IMR-90 (cell line): ENCODE measurements at regions not wholly inside any gene's neighbourhood (a gene's known extent, or its start where the extent isn't known, plus 50 kb on each side); places are given as distances from the start of the nearest gene placed in this dataset.

ENCODE experiments used
- ATAC-seq: fragments of 200-7000 bp; cut with Tn5 transposase; 2 replicates; pipeline ENCODE4 v1.9.1; 2020; ENCODE audit warnings: low read depth, mild to moderate bottlenecking, moderate library complexity
- BruUV-seq: library from RNA; stranded (reverse); fragments of 400-500 nt; replicated peaks from 2 replicates; lab custom pipeline; 2021; lab: Mats Ljungman, UMichigan
- CTCF ChIA-PET: fragments of 300-600 bp; formaldehyde crosslinking; extraction: SDS; loops from one replicate; lab custom pipeline; 2021; ENCODE audit warnings: antibody characterized with exemption; lab: Yijun Ruan, JAX
- POLR2A ChIA-PET: fragments of 300-600 bp; sonication (Branson Sonifier 250); formaldehyde crosslinking; loops from one replicate; lab custom pipeline; 2022; ENCODE audit warnings: antibody characterized with exemption; ENCODE audit not compliant: unreplicated experiment; lab: Charles Lee
- DNase-seq: peaks from one replicate; pipeline ENCODE4 v3.0.0; 2013
- H2AFZ ChIP-seq: replicated peaks from 2 replicates; pipeline ENCODE3; 2013; ENCODE audit warnings: low read length, mild to moderate bottlenecking; ENCODE audit not compliant: poor library complexity
- H2AK5ac ChIP-seq: 2 replicates; pipeline ENCODE4 v1.6.1; 2013; ENCODE audit warnings: low read depth, low read length, inconsistent platforms
- H2AK9ac ChIP-seq: replicated peaks from 2 replicates; pipeline ENCODE3; 2013; ENCODE audit warnings: mild to moderate bottlenecking, low read depth, low read length, moderate library complexity; ENCODE audit not compliant: poor library complexity
- H2BK120ac ChIP-seq: 2 replicates; pipeline ENCODE4 v1.6.1; 2013; ENCODE audit warnings: low read depth, low read length, inconsistent platforms
- H2BK15ac ChIP-seq: 3 replicates; pipeline ENCODE4 v1.6.1; 2013; ENCODE audit warnings: low read depth, low read length, inconsistent platforms
- H2BK20ac ChIP-seq: 2 replicates; pipeline ENCODE4 v1.6.1; 2013; ENCODE audit warnings: low read depth, mild to moderate bottlenecking, inconsistent platforms, low read length, moderate library complexity
- H2BK5ac ChIP-seq: 2 replicates; pipeline ENCODE4 v1.6.1; 2013; ENCODE audit warnings: mild to moderate bottlenecking, low read depth, low read length, inconsistent platforms; ENCODE audit not compliant: poor library complexity, severe bottlenecking
- H3K14ac ChIP-seq: replicated peaks from 2 replicates; pipeline ENCODE4 v1.6.1; 2013; ENCODE audit warnings: low read depth, low read length, inconsistent platforms
- H3K18ac ChIP-seq: 2 replicates; pipeline ENCODE4 v1.6.1; 2013; ENCODE audit warnings: low read depth, low read length, control low read depth
- H3K23ac ChIP-seq: 2 replicates; pipeline ENCODE4 v1.6.1; 2013; ENCODE audit warnings: low read depth, low read length, inconsistent platforms
- H3K27ac ChIP-seq: 2 replicates; pipeline ENCODE4 v1.5.1; 2013; ENCODE audit warnings: mild to moderate bottlenecking, control low read depth, low read length; ENCODE audit not compliant: insufficient read depth
- H3K27me3 ChIP-seq: 2 replicates; pipeline ENCODE4 v1.6.1; 2013; ENCODE audit warnings: low read length; ENCODE audit not compliant: control insufficient read depth, insufficient read depth
- H3K36me3 ChIP-seq: 2 replicates; pipeline ENCODE4 v1.6.1; 2013; ENCODE audit warnings: low read length, mixed read lengths; ENCODE audit not compliant: control insufficient read depth, insufficient read depth
- H3K4ac ChIP-seq: 2 replicates; pipeline ENCODE4 v1.6.1; 2013; ENCODE audit warnings: low read depth, low read length, inconsistent platforms
- H3K4me1 ChIP-seq: 2 replicates; pipeline ENCODE4 v1.6.1; 2013; ENCODE audit warnings: low read length, mixed read lengths; ENCODE audit not compliant: control insufficient read depth, insufficient read depth
- H3K4me2 ChIP-seq: 2 replicates; pipeline ENCODE4 v1.6.1; 2013; ENCODE audit warnings: low read depth, mild to moderate bottlenecking, control low read depth, low read length, moderate library complexity
- H3K4me3 ChIP-seq: 2 replicates; pipeline ENCODE4 v1.5.1; 2013; ENCODE audit warnings: low read depth, mild to moderate bottlenecking, control low read depth, low read length, moderate library complexity; ENCODE audit not compliant: insufficient read depth
- H3K56ac ChIP-seq: 2 replicates; pipeline ENCODE4 v1.6.1; 2013; ENCODE audit warnings: low read length, inconsistent platforms; ENCODE audit not compliant: insufficient read depth; ENCODE audit errors: extremely low read depth
- H3K79me1 ChIP-seq, 2 experiments: 2 replicates each; pipeline ENCODE4 v1.6.1; 2013; ENCODE audit warnings: low read length in 2 of 2, inconsistent platforms in 1 of 2, low read depth in 1 of 2
- H3K9ac ChIP-seq: 2 replicates; pipeline ENCODE4 v1.6.1; 2013; ENCODE audit warnings: low read depth, low read length, control low read depth
- H3K9me1 ChIP-seq: 2 replicates; pipeline ENCODE4 v1.6.1; 2013; ENCODE audit warnings: low read length, inconsistent platforms; ENCODE audit not compliant: insufficient read depth
- H3K9me3 ChIP-seq: 2 replicates; pipeline ENCODE4 v1.6.1; 2013; ENCODE audit warnings: low read length; ENCODE audit not compliant: control insufficient read depth, insufficient read depth
- H4K20me1 ChIP-seq: 2 replicates; pipeline ENCODE4 v1.6.1; 2013; ENCODE audit warnings: low read length, inconsistent platforms; ENCODE audit not compliant: insufficient read depth
- H4K5ac ChIP-seq: 2 replicates; pipeline ENCODE4 v1.6.1; 2013; ENCODE audit warnings: mild to moderate bottlenecking, low read depth, low read length, control low read depth
- H4K8ac ChIP-seq, 2 experiments: 2 replicates each; pipeline ENCODE4 v1.6.1; 2013; ENCODE audit warnings: low read depth in 2 of 2, low read length in 2 of 2, control low read depth in 1 of 2, inconsistent platforms in 1 of 2
- H4K91ac ChIP-seq: 2 replicates; pipeline ENCODE4 v1.6.1; 2013; ENCODE audit warnings: low read depth, low read length, inconsistent platforms; ENCODE audit not compliant: insufficient read depth
- BHLHE40 ChIP-seq: fragments of 150-350 bp; IDR thresholded peaks from 2 replicates; pipeline ENCODE4 v1.6.1; 2016; ENCODE audit warnings: mild to moderate bottlenecking, low read depth, low read length
- CHD1 ChIP-seq: IDR thresholded peaks from 2 replicates; pipeline ENCODE4 v1.6.1; 2012; ENCODE audit warnings: low read depth, low read length, improper control_type of control experiment
- CTCF ChIP-seq: conservative IDR thresholded peaks from 2 replicates; pipeline ENCODE4 v1.5.1; 2012; ENCODE audit warnings: mild to moderate bottlenecking, low read depth, low read length, improper control_type of control experiment
- ELK1 ChIP-seq: fragments of 150-350 bp; IDR thresholded peaks from 2 replicates; pipeline ENCODE4 v1.6.1; 2016; ENCODE audit warnings: low read depth, mild to moderate bottlenecking, low read length, moderate library complexity, borderline replicate concordance
- FOS ChIP-seq: fragments of 150-350 bp; IDR thresholded peaks from 2 replicates; pipeline ENCODE4 v1.6.1; 2016; ENCODE audit warnings: low read depth, low read length
- MAFK ChIP-seq: IDR thresholded peaks from 2 replicates; pipeline ENCODE4 v1.6.1; 2012; ENCODE audit warnings: low read depth, low read length, improper control_type of control experiment
- MAZ ChIP-seq: IDR thresholded peaks from 2 replicates; pipeline ENCODE4 v1.6.1; 2012; ENCODE audit warnings: low read depth, mild to moderate bottlenecking, low read length, improper control_type of control experiment, moderate library complexity, borderline replicate concordance
- NFE2L2 ChIP-seq: fragments of 150-350 bp; IDR thresholded peaks from 2 replicates; pipeline ENCODE4 v1.6.1; 2016; ENCODE audit warnings: low read depth, mild to moderate bottlenecking, low read length
- POLR2A ChIP-seq: IDR thresholded peaks from 2 replicates; pipeline ENCODE4 v1.6.1; 2012; ENCODE audit warnings: mild to moderate bottlenecking, low read depth, low read length
- RCOR1 ChIP-seq: IDR thresholded peaks from 2 replicates; pipeline ENCODE4 v1.6.1; 2012; ENCODE audit warnings: mild to moderate bottlenecking, low read length, improper control_type of control experiment; ENCODE audit not compliant: insufficient replicate concordance
- RFX5 ChIP-seq: IDR thresholded peaks from 2 replicates; pipeline ENCODE4 v1.8.0; 2012; ENCODE audit warnings: low read depth, mild to moderate bottlenecking, low read length, moderate library complexity
- USF2 ChIP-seq: fragments of 150-350 bp; IDR thresholded peaks from 2 replicates; pipeline ENCODE4 v1.6.1; 2017; ENCODE audit warnings: mild to moderate bottlenecking, antibody characterized with exemption, low read length, low read depth
- WGBS, 2 experiments: methylation state at CpG; one replicate each; pipeline versions ENCODE4 v1.1.5 to v1.1.7; 2013; ENCODE audit warnings: missing lambda C conversion rate in 2 of 2; ENCODE audit not compliant: insufficient read length in 1 of 2; ENCODE audit errors: extremely low coverage in 2 of 2; 5-methylcytosine and 5-hydroxymethylcytosine counted together
- dilution Hi-C: fragments of 300-500 bp; cut with HindIII; formaldehyde crosslinking; loops from one replicate; pipeline ENCODE4 v1.14.3; 2018; ENCODE audit warnings: low sequenced_read_pairs; ENCODE audit not compliant: unreplicated experiment
- in situ Hi-C: fragments of 300-500 bp; cut with MboI; formaldehyde crosslinking; loops from 3 replicates; pipeline ENCODE4 v1.14.3; 2019; ENCODE audit warnings: low sequenced_read_pairs, inconsistent platforms, mixed read lengths
- intact Hi-C: fragments of 100-400 bp; cut with micrococcal nuclease; formaldehyde crosslinking; loops from 2 replicates; pipeline ENCODE4 v1.10.0; 2022

GRCh38 chr2:175744000-175744399 lies 258.1 kb downstream of the LNPK start:
- Histone ChIP-seq H3K23ac (no peak overlapping the region), H2AK5ac (no peak overlapping the region), H3K27me3 (no peaks in the 10 kb centered on the region; the same call in 1 of the 2 replicates), H3K9me3 (no peaks in the 10 kb centered on the region), H2BK5ac (no peak overlapping the region), H4K8ac (no peak overlapping the region), H3K4me3 (no peak overlapping the region), H3K18ac (no peak overlapping the region), H2BK120ac (no peak overlapping the region), H4K20me1 (no peaks in the 10 kb centered on the region), H2BK20ac (no peak overlapping the region), H3K4me1 (no peaks in the 10 kb centered on the region), H3K4me2 (no peak overlapping the region), H4K5ac (no peak overlapping the region), H4K91ac (no peak overlapping the region), H3K79me1 (no peaks in the 10 kb centered on the region), H2AK9ac (no peak overlapping the region), H3K36me3 (no peaks in the 10 kb centered on the region), H2AFZ (no peak overlapping the region), H3K56ac (no peak overlapping the region), H3K14ac (no peak overlapping the region), H3K27ac (no peak overlapping the region), H2BK15ac (no peak overlapping the region), H3K4ac (no peak overlapping the region), H3K9me1 (no peaks in the 10 kb centered on the region), H3K9ac (no peak overlapping the region)
- ChIA-PET CTCF (no interaction called here), POLR2A (no interaction called here)
- DNase-seq (no peak), ATAC-seq (no peak)
- no TSS peak for BruUV-seq
- TF ChIP-seq ELK1 (no peak), POLR2A (no peak), RFX5 (no peak), CHD1 (no peak), MAZ (no peak), MAFK (no peak), USF2 (no peak), RCOR1 (no peak), CTCF (no peak), BHLHE40 (no peak), NFE2L2 (no peak), FOS (no peak)
- in situ Hi-C loops (no loop called here), dilution Hi-C loops (no loop called here), intact Hi-C loops (no loop called here)
- WGBS, 2 experiments: 33% methylated on average over 1 of the region's 8 CpGs; no CpG with 5 or more reads in 1 of the 2 experiments
